H1 (cell line): ENCODE measurements at regions not wholly inside any gene's neighbourhood (a gene's known extent, or its start where the extent isn't known, plus 50 kb on each side); places are given as distances from the start of the nearest gene placed in this dataset.

Source experiments
- CTCF ChIA-PET: fragments of 300-600 bp; sonication (Branson Sonifier 250); formaldehyde crosslinking; loops from one replicate; lab custom pipeline; 2021; ENCODE audit not compliant: partially characterized antibody; lab: Charles Lee
- POLR2A ChIA-PET: fragments of 300-600 bp; sonication (Branson Sonifier 250); formaldehyde crosslinking; loops from one replicate; lab custom pipeline; 2021; ENCODE audit warnings: inconsistent platforms; ENCODE audit not compliant: partially characterized antibody; lab: Charles Lee
- DNase-seq, 2 experiments: peaks; one replicate each; pipeline versions ENCODE4 v3.0.0 to v3.0.0-alpha.2; 2010 to 2022; ENCODE audit warnings: low spot score in 2 of 2, low read depth in 1 of 2, mixed read lengths in 1 of 2
- FAIRE-seq: peaks from 2 replicates; lab custom pipeline; 2011; peaks lifted over from hg19 to GRCh38; lab: Jason Lieb, UNC
- H2AFZ ChIP-seq: 2 replicates; pipeline ENCODE4 v1.8.1; 2012; ENCODE audit warnings: low read length, inconsistent platforms
- H2AK5ac ChIP-seq: 2 replicates; pipeline ENCODE4 v1.6.1; 2013; ENCODE audit warnings: low read depth, low read length
- H2BK120ac ChIP-seq: replicated peaks from 2 replicates; pipeline ENCODE3; 2013; ENCODE audit warnings: low read depth, low read length, inconsistent platforms
- H2BK12ac ChIP-seq: 2 replicates; pipeline ENCODE4 v1.6.1; 2013; ENCODE audit warnings: low read depth, low read length
- H2BK15ac ChIP-seq: 2 replicates; pipeline ENCODE4 v1.6.1; 2013; ENCODE audit warnings: low read length
- H2BK20ac ChIP-seq: 2 replicates; pipeline ENCODE4 v1.6.1; 2013; ENCODE audit warnings: low read length
- H2BK5ac ChIP-seq: 2 replicates; pipeline ENCODE4 v1.6.1; 2013; ENCODE audit warnings: low read depth, low read length
- H3K14ac ChIP-seq: 2 replicates; pipeline ENCODE4 v1.6.1; 2013; ENCODE audit warnings: inconsistent platforms; ENCODE audit not compliant: insufficient read length
- H3K18ac ChIP-seq: 2 replicates; pipeline ENCODE4 v1.6.1; 2013; ENCODE audit warnings: low read length; ENCODE audit errors: extremely low read depth
- H3K23ac ChIP-seq: 2 replicates; pipeline ENCODE4 v1.6.1; 2013; ENCODE audit warnings: inconsistent platforms; ENCODE audit not compliant: insufficient read length
- H3K23me2 ChIP-seq: 2 replicates; pipeline ENCODE4 v1.6.1; 2013; ENCODE audit warnings: low read depth, low read length
- H3K27ac ChIP-seq: 2 replicates; pipeline ENCODE4 v1.6.1; 2011; ENCODE audit warnings: low read depth, low read length, inconsistent platforms
- H3K27me3 ChIP-seq, 4 experiments: replicated peaks in 1 of 4; 1 replicate in 1 of 4; 2 replicates in 3 of 4; pipeline versions ENCODE4 v1.6.1 to v1.8.1; 2011 to 2013; ENCODE audit warnings: low read length in 3 of 4, mild to moderate bottlenecking in 3 of 4, inconsistent platforms in 2 of 4, mixed read lengths in 2 of 4, moderate library complexity in 1 of 4; ENCODE audit not compliant: control insufficient read depth in 3 of 4, insufficient read depth in 3 of 4; ENCODE audit errors: extremely low read depth in 1 of 4
- H3K36me3 ChIP-seq, 4 experiments: 2 replicates each; pipeline versions ENCODE4 v1.6.1 to v1.8.1; 2011 to 2013; ENCODE audit warnings: mild to moderate bottlenecking in 4 of 4, low read length in 3 of 4, moderate library complexity in 2 of 4, control low read depth in 1 of 4, inconsistent platforms in 1 of 4; ENCODE audit not compliant: insufficient read depth in 4 of 4, control insufficient read depth in 2 of 4
- H3K4ac ChIP-seq: replicated peaks from 2 replicates; pipeline ENCODE3; 2013; ENCODE audit warnings: low read length, low read depth, mixed read lengths, inconsistent platforms; ENCODE audit not compliant: insufficient read length
- H3K4me1 ChIP-seq, 4 experiments: replicated peaks in 1 of 4; 1 replicate in 1 of 4; 2 replicates in 3 of 4; pipeline versions ENCODE4 v1.6.1 to v1.8.1; 2011 to 2013; ENCODE audit warnings: low read length in 3 of 4, inconsistent platforms in 2 of 4, mixed read lengths in 1 of 4; ENCODE audit not compliant: insufficient read depth in 4 of 4, control insufficient read depth in 3 of 4
- H3K4me2 ChIP-seq, 2 experiments: 2 replicates each; pipeline versions ENCODE4 v1.6.1 to v1.8.1; 2011 to 2013; ENCODE audit warnings: low read depth in 2 of 2, low read length in 2 of 2, control low read depth in 1 of 2, inconsistent platforms in 1 of 2, mild to moderate bottlenecking in 1 of 2; ENCODE audit not compliant: insufficient read depth in 1 of 2
- H3K4me3 ChIP-seq, 4 experiments: fragments of 200-600, 300-600 bp in 1 of 4; sonication (generic), shearing (Covaris generic), sonication (Bioruptor Twin) in 1 of 4; 2 replicates each; pipeline versions ENCODE4 v1.5.1 to v1.8.1; 2011 to 2016; ENCODE audit warnings: low read length in 4 of 4, low read depth in 3 of 4, control low read depth in 2 of 4, inconsistent platforms in 2 of 4, mild to moderate bottlenecking in 2 of 4, mixed read lengths in 1 of 4, moderate library complexity in 1 of 4; ENCODE audit not compliant: insufficient read depth in 2 of 4; ENCODE audit errors: extremely low read depth in 1 of 4
- H3K56ac ChIP-seq: replicated peaks from 2 replicates; pipeline ENCODE3; 2013; ENCODE audit warnings: low read depth, mild to moderate bottlenecking, mixed read lengths, low read length, inconsistent platforms; ENCODE audit not compliant: insufficient read length
- H3K79me1 ChIP-seq: 2 replicates; pipeline ENCODE4 v1.6.1; 2013; ENCODE audit warnings: low read depth, low read length, control low read depth
- H3K79me2 ChIP-seq, 2 experiments: 2 replicates each; pipeline versions ENCODE4 v1.6.1 to v1.8.1; 2012 to 2013; ENCODE audit warnings: low read length in 2 of 2, mild to moderate bottlenecking in 2 of 2, inconsistent platforms in 1 of 2; ENCODE audit not compliant: insufficient read depth in 2 of 2, control insufficient read depth in 1 of 2
- H3K9ac ChIP-seq, 4 experiments: replicated peaks in 1 of 4; 1 replicate in 1 of 4; 2 replicates in 3 of 4; pipeline versions ENCODE4 v1.6.1 to v1.8.1; 2011 to 2013; ENCODE audit warnings: low read depth in 3 of 4, low read length in 3 of 4, control low read depth in 2 of 4, mild to moderate bottlenecking in 2 of 4, moderate library complexity in 2 of 4, inconsistent platforms in 1 of 4; ENCODE audit errors: extremely low read depth in 1 of 4
- H3K9me3 ChIP-seq, 2 experiments: 2 replicates each; pipeline versions ENCODE4 v1.6.1 to v1.8.1; 2012 to 2013; ENCODE audit warnings: mild to moderate bottlenecking in 2 of 2, moderate library complexity in 2 of 2, control low read depth in 1 of 2, inconsistent platforms in 1 of 2, low read depth in 1 of 2, low read length in 1 of 2, mixed read lengths in 1 of 2; ENCODE audit not compliant: insufficient read depth in 2 of 2
- H4K20me1 ChIP-seq, 2 experiments: replicated peaks in 1 of 2; 2 replicates each; pipeline versions ENCODE3 to v1.8.1; 2011 to 2013; ENCODE audit warnings: inconsistent platforms in 2 of 2, low read length in 2 of 2, mild to moderate bottlenecking in 1 of 2; ENCODE audit not compliant: insufficient read depth in 2 of 2, control insufficient read depth in 1 of 2
- H4K5ac ChIP-seq: 2 replicates; pipeline ENCODE4 v1.6.1; 2013; ENCODE audit warnings: low read length, low read depth, mixed read lengths, inconsistent platforms; ENCODE audit not compliant: insufficient read length
- H4K8ac ChIP-seq: 2 replicates; pipeline ENCODE4 v1.8.0; 2013; ENCODE audit warnings: mild to moderate bottlenecking, moderate library complexity, low read length, inconsistent platforms; ENCODE audit not compliant: insufficient read depth; ENCODE audit errors: extremely low read depth
- H4K91ac ChIP-seq: replicated peaks from 2 replicates; pipeline ENCODE3; 2013; ENCODE audit warnings: low read length, mixed read lengths, inconsistent platforms; ENCODE audit not compliant: insufficient read length
- CBX5 ChIP-seq: fragments of 300-800, 300-1000 bp; sonication (generic); IDR thresholded peaks from 2 replicates; pipeline ENCODE4 v1.7.1; 2016; ENCODE audit warnings: antibody characterized with exemption, low read length, low read depth
- GTF2F1 ChIP-seq: IDR thresholded peaks from 2 replicates; pipeline ENCODE4 v1.6.1; 2012; ENCODE audit warnings: low read depth, low read length, improper control_type of control experiment, borderline replicate concordance
- HDAC2 ChIP-seq, 2 experiments: fragments of 300-600 bp in 1 of 2; sonication (generic) in 1 of 2; IDR thresholded peaks; 2 replicates each; pipeline ENCODE4 v1.6.1; 2011 to 2012; ENCODE audit warnings: low read depth in 2 of 2, low read length in 2 of 2, mild to moderate bottlenecking in 2 of 2, moderate library complexity in 2 of 2, borderline replicate concordance in 1 of 2, inconsistent platforms in 1 of 2
- HDAC6 ChIP-seq: IDR thresholded peaks from one replicate; pipeline ENCODE4 v1.7.1; 2012; ENCODE audit warnings: low read depth, mild to moderate bottlenecking, inconsistent platforms, low read length, moderate library complexity
- JUN ChIP-seq: IDR thresholded peaks from 2 replicates; pipeline ENCODE4 v1.6.1; 2011; ENCODE audit warnings: low read depth, mild to moderate bottlenecking, improper control_type of control experiment, low read length
- JUND ChIP-seq: IDR thresholded peaks from 2 replicates; pipeline ENCODE4 v1.6.1; 2011; ENCODE audit warnings: mild to moderate bottlenecking, improper control_type of control experiment, low read length
- MAFK ChIP-seq: IDR thresholded peaks from 2 replicates; pipeline ENCODE4 v1.6.1; 2012; ENCODE audit warnings: low read depth, mild to moderate bottlenecking, improper control_type of control experiment, low read length
- POLR2A ChIP-seq, 2 experiments: IDR thresholded peaks; 1 replicate in 1 of 2; 2 replicates in 1 of 2; pipeline ENCODE4 v1.6.1; 2011; ENCODE audit warnings: low read depth in 2 of 2, low read length in 2 of 2, mild to moderate bottlenecking in 2 of 2; ENCODE audit errors: control extremely low read depth in 1 of 2
- POU5F1 ChIP-seq: IDR thresholded peaks from 2 replicates; pipeline ENCODE4 v1.6.1; 2011; ENCODE audit warnings: low read depth, mild to moderate bottlenecking, low read length, moderate library complexity
- RAD21 ChIP-seq, 2 experiments: IDR thresholded peaks in 1 of 2; conservative IDR thresholded peaks in 1 of 2; 2 replicates each; pipeline ENCODE4 v1.6.1; 2011; ENCODE audit warnings: low read depth in 2 of 2, low read length in 2 of 2, improper control_type of control experiment in 1 of 2, inconsistent platforms in 1 of 2, mild to moderate bottlenecking in 1 of 2, moderate library complexity in 1 of 2
- SAP30 ChIP-seq: fragments of 300-600 bp; sonication (generic); IDR thresholded peaks from 2 replicates; pipeline ENCODE4 v1.7.1; 2012; ENCODE audit warnings: low read length, moderate library complexity, mild to moderate bottlenecking, inconsistent platforms; ENCODE audit not compliant: insufficient read depth, insufficient replicate concordance
- SP2 ChIP-seq: IDR thresholded peaks from 2 replicates; pipeline ENCODE4 v1.6.1; 2012; ENCODE audit warnings: mild to moderate bottlenecking, low read length, inconsistent platforms
- TAF1 ChIP-seq: IDR thresholded peaks from 2 replicates; pipeline ENCODE4 v1.6.1; 2011; ENCODE audit warnings: mild to moderate bottlenecking, low read depth, low read length
- TBP ChIP-seq: IDR thresholded peaks from 2 replicates; pipeline ENCODE4 v1.6.1; 2011; ENCODE audit warnings: low read depth, low read length, improper control_type of control experiment
- WGBS, 2 experiments: shearing (Covaris generic) in 1 of 2; methylation state at CpG; one replicate each; pipeline versions ENCODE4 v1.1.6 to v1.1.7; 2013 to 2015; ENCODE audit warnings: low lambda C conversion rate in 2 of 2, mixed read lengths in 2 of 2, inconsistent platforms in 1 of 2, low coverage in 1 of 2, missing lambda C conversion rate in 1 of 2; ENCODE audit not compliant: insufficient replicate concordance in 2 of 2, insufficient coverage in 1 of 2, insufficient read length in 1 of 2; ENCODE audit errors: extremely low coverage in 1 of 2, missing lambda C conversion rate in 1 of 2; 5-methylcytosine and 5-hydroxymethylcytosine counted together

- CTCF ChIA-PET: interaction anchor here (0.6 to 1.7 kb wide), 6 partner anchors 10 to 463 kb away, joined by 3 to 4 read pairs (median 4); no protein-coding TSS in a partner anchor
- no peak for TF ChIP-seq POU5F1
- TF ChIP-seq TBP: no peak
- no peak for TF ChIP-seq JUND
- TF ChIP-seq SAP30: no peak
- no peak for TF ChIP-seq GTF2F1
- no peak for TF ChIP-seq HDAC6
- TF ChIP-seq MAFK: no peak
- TF ChIP-seq POLR2A (IDR thresholded peaks at IDR 0.05; ENCODE audit: control extremely low read depth in 1 of 2, low read depth in 2 of 2, low read length in 2 of 2): no peak
- TF ChIP-seq CBX5: no peak
- TF ChIP-seq SP2: no peak
- TF ChIP-seq TAF1: no peak
- no peak for TF ChIP-seq HDAC2 (IDR thresholded peaks at IDR 0.05; ENCODE audit: borderline replicate concordance in 1 of 2, low read depth in 2 of 2, low read length in 2 of 2)
- TF ChIP-seq RAD21 (IDR thresholded peaks at IDR 0.05 in 1 of 2, conservative IDR thresholded peaks at IDR 0.05 in 1 of 2; ENCODE audit: low read depth in 2 of 2, low read length in 2 of 2): no peak
- no peak for TF ChIP-seq JUN
Measured at GRCh38 chr6:21759721-21760120, 166.2 kb downstream of the SOX4 start.

More at GRCh38 chr6:21759721-21760120, 166.2 kb downstream of the SOX4 start:
- H3K9ac ChIP-seq: peak overlapping the region in 1 of 4 experiments; percentile 10; a peak in 1 of 7 replicates
- H4K8ac ChIP-seq: no peak overlapping the region
- H3K9me3 ChIP-seq: peaks cover 0 to 3% of the 10 kb centered on the region in 2 experiments; a peak in 1 of 4 replicates
- H3K4me3 ChIP-seq: no peak overlapping the region
- peaks cover 2% of the 10 kb centered on the region in 2 experiments for H4K20me1 ChIP-seq
- H2BK15ac ChIP-seq: no peak overlapping the region
- no peak overlapping the region for H4K5ac ChIP-seq
- no peak overlapping the region for H3K27ac ChIP-seq
- POLR2A ChIA-PET: interaction anchor here (1.1 to 2.3 kb wide), 5 partner anchors 10 to 166 kb away, joined by 3 to 6 read pairs (median 4); partner anchors contain the start of gene SOX4
- no peak overlapping the region for H2BK5ac ChIP-seq
- DNase-seq (no peak), FAIRE-seq (no peak)
- H3K23ac ChIP-seq: no peak overlapping the region
- peaks cover 0 to 4% (median 1%) of the 10 kb centered on the region in 4 experiments; a peak in 3 of 7 replicates for H3K4me1 ChIP-seq
- no peak overlapping the region for H3K4ac ChIP-seq
- peaks cover 10% of the 10 kb centered on the region; the same call in 1 of the 2 replicates for H3K79me1 ChIP-seq
- peaks cover 8 to 85% of the 10 kb centered on the region in 2 experiments for H3K79me2 ChIP-seq
- peaks cover 2% of the 10 kb centered on the region for H3K23me2 ChIP-seq
- WGBS, 2 experiments: 93% methylated on average over 5 of the region's 5 CpGs; no CpG with 5 or more reads in 1 of the 2 experiments
- no peak overlapping the region for H2AFZ ChIP-seq
- no peaks in the 10 kb centered on the region for H3K27me3 ChIP-seq
- no peak overlapping the region for H2AK5ac ChIP-seq
- H2BK120ac ChIP-seq: no peak overlapping the region
- H2BK12ac ChIP-seq: no peak overlapping the region
- H3K14ac ChIP-seq: no peak overlapping the region
- H3K18ac ChIP-seq: no peak overlapping the region
- H3K56ac ChIP-seq: no peak overlapping the region
- H3K36me3 ChIP-seq: peaks cover 0 to 24% (median 7%) of the 10 kb centered on the region in 4 experiments; a peak in 6 of 8 replicates
- no peak overlapping the region for H2BK20ac ChIP-seq
- H4K91ac ChIP-seq: no peak overlapping the region
- no peak overlapping the region for H3K4me2 ChIP-seq
